Endothelial cell of umbilical vein (primary cell): ENCODE measurements at regions not wholly inside any gene's neighbourhood (a gene's known extent, or its start where the extent isn't known, plus 50 kb on each side); places are given as distances from the start of the nearest gene placed in this dataset.

Experiments
- BruUV-seq: library from RNA; stranded (reverse); fragments of 400-500 nt; replicated peaks from 2 replicates; lab custom pipeline; 2021; lab: Mats Ljungman, UMichigan
- CTCF ChIA-PET: fragments of 300-600, 350-600 bp; sonication (Branson Sonifier 250); formaldehyde crosslinking; loops from one replicate; lab custom pipeline; 2021; ENCODE audit warnings: antibody characterized with exemption, inconsistent platforms; lab: Charles Lee
- POLR2A ChIA-PET: fragments of 300-600, 350-600 bp; sonication (Branson Sonifier 250); formaldehyde crosslinking; loops from one replicate; lab custom pipeline; 2021; ENCODE audit warnings: antibody characterized with exemption, inconsistent platforms; lab: Charles Lee
- DNase-seq: peaks from one replicate; pipeline ENCODE4 v3.0.0-alpha.2; 2011; ENCODE audit warnings: low read depth, low spot score
- FAIRE-seq: peaks from 2 replicates; lab custom pipeline; 2011; peaks lifted over from hg19 to GRCh38; lab: Jason Lieb, UNC
- H2AFZ ChIP-seq: 2 replicates; pipeline ENCODE4 v1.6.0; 2012; ENCODE audit warnings: low read depth, low read length, control low read depth, inconsistent platforms
- H3K27ac ChIP-seq: 2 replicates; pipeline ENCODE4 v1.5.1; 2011; ENCODE audit warnings: low read depth, mild to moderate bottlenecking, control low read depth, low read length, moderate library complexity; ENCODE audit not compliant: insufficient read depth
- H3K27me3 ChIP-seq, 2 experiments: 2 replicates each; pipeline versions ENCODE4 v1.6.0 to v1.6.1; 2011; ENCODE audit warnings: low read length in 2 of 2, mixed read lengths in 1 of 2; ENCODE audit not compliant: control insufficient read depth in 2 of 2, insufficient read depth in 2 of 2
- H3K36me3 ChIP-seq, 2 experiments: 2 replicates in 1 of 2; 3 replicates in 1 of 2; pipeline ENCODE4 v1.5.1; 2011; ENCODE audit warnings: low read length in 2 of 2, mild to moderate bottlenecking in 1 of 2, moderate library complexity in 1 of 2; ENCODE audit not compliant: control insufficient read depth in 2 of 2, insufficient read depth in 2 of 2; ENCODE audit errors: extremely low read depth in 1 of 2
- H3K4me1 ChIP-seq: 3 replicates; pipeline ENCODE4 v1.5.1; 2011; ENCODE audit warnings: mild to moderate bottlenecking, low read length; ENCODE audit not compliant: control insufficient read depth, insufficient read depth; ENCODE audit errors: extremely low read depth
- H3K4me2 ChIP-seq: 2 replicates; pipeline ENCODE4 v1.6.1; 2011; ENCODE audit warnings: low read length, control low read depth, mixed read lengths; ENCODE audit not compliant: insufficient read depth
- H3K4me3 ChIP-seq, 3 experiments: fragments of 200-600 bp in 1 of 3; sonication (generic), shearing (Covaris generic) in 1 of 3; replicated peaks in 1 of 3; 2 replicates each; pipeline ENCODE4 v1.5.1; 2011 to 2016; ENCODE audit warnings: control low read depth in 3 of 3, low read length in 3 of 3, mild to moderate bottlenecking in 2 of 3, inconsistent platforms in 1 of 3, low read depth in 1 of 3, moderate library complexity in 1 of 3; ENCODE audit not compliant: insufficient read depth in 1 of 3
- H3K79me2 ChIP-seq: 2 replicates; pipeline ENCODE4 v1.6.0; 2012; ENCODE audit warnings: low read length, inconsistent platforms; ENCODE audit not compliant: control insufficient read depth, insufficient read depth
- H3K9ac ChIP-seq: replicated peaks from 2 replicates; pipeline ENCODE3; 2011; ENCODE audit warnings: low read length, control low read depth; ENCODE audit not compliant: insufficient read depth; ENCODE audit errors: extremely low read depth
- H3K9me1 ChIP-seq: replicated peaks from 3 replicates; pipeline ENCODE4 v1.6.0; 2011; ENCODE audit warnings: mild to moderate bottlenecking, low read length; ENCODE audit not compliant: control insufficient read depth, insufficient read depth; ENCODE audit errors: extremely low read depth
- H3K9me3 ChIP-seq: replicated peaks from 2 replicates; pipeline ENCODE4 v1.5.1; 2012; ENCODE audit warnings: low read length, inconsistent platforms; ENCODE audit not compliant: control insufficient read depth, insufficient read depth
- H4K20me1 ChIP-seq: replicated peaks from 2 replicates; pipeline ENCODE3; 2011; ENCODE audit warnings: mild to moderate bottlenecking, low read length; ENCODE audit not compliant: control insufficient read depth, insufficient read depth; ENCODE audit errors: extremely low read depth
- CTCF ChIP-seq, 2 donors: IDR thresholded peaks; 1 replicate in 1 of 2; 2 replicates in 1 of 2; pipeline ENCODE4 v1.5.1; 2011; ENCODE audit warnings: low read length in 2 of 2, mild to moderate bottlenecking in 2 of 2, moderate library complexity in 2 of 2, control low read depth in 1 of 2, inconsistent platforms in 1 of 2, low read depth in 1 of 2; ENCODE audit not compliant: insufficient read depth in 1 of 2; ENCODE audit errors: extremely low read depth in 1 of 2
- EZH2 ChIP-seq: IDR thresholded peaks from 2 replicates; pipeline ENCODE4 v1.6.1; 2012; ENCODE audit warnings: borderline replicate concordance, low read depth, mild to moderate bottlenecking, moderate library complexity, low read length, inconsistent platforms; ENCODE audit not compliant: severe bottlenecking
- FOS ChIP-seq: IDR thresholded peaks from 2 replicates; pipeline ENCODE4 v1.6.1; 2011; ENCODE audit warnings: mild to moderate bottlenecking, low read length, moderate library complexity, borderline replicate concordance; ENCODE audit not compliant: insufficient read depth
- GATA2 ChIP-seq: IDR thresholded peaks from 2 replicates; pipeline ENCODE4 v1.7.0; 2011; ENCODE audit warnings: low read depth, mild to moderate bottlenecking, moderate library complexity, mixed read lengths, low read length; ENCODE audit not compliant: insufficient read length, insufficient read depth
- JUN ChIP-seq: IDR thresholded peaks from 2 replicates; pipeline ENCODE4 v1.6.1; 2011; ENCODE audit warnings: borderline replicate concordance, low read depth; ENCODE audit not compliant: insufficient read length, insufficient read depth
- MAX ChIP-seq: IDR thresholded peaks from 2 replicates; pipeline ENCODE4 v1.6.1; 2011; ENCODE audit not compliant: insufficient read depth, insufficient read length
- MYC ChIP-seq: IDR thresholded peaks from one replicate; pipeline ENCODE4 v1.6.1; 2011; ENCODE audit warnings: mild to moderate bottlenecking, low read depth, low read length
- POLR2A ChIP-seq: IDR thresholded peaks from 2 replicates; pipeline ENCODE4 v1.6.1; 2012; ENCODE audit warnings: low read depth, mild to moderate bottlenecking, control low read depth, low read length
- POLR2AphosphoS5 ChIP-seq: IDR thresholded peaks from 2 replicates; pipeline ENCODE4 v1.6.1; 2012; ENCODE audit warnings: low read depth, mild to moderate bottlenecking, control low read depth, low read length, moderate library complexity; ENCODE audit not compliant: insufficient read depth
- dilution Hi-C: fragments of 300-500 bp; cut with MboI; formaldehyde crosslinking; loops from one replicate; pipeline ENCODE4 v1.15.0; 2019; ENCODE audit warnings: low sequenced_read_pairs; ENCODE audit not compliant: extremely low pct_ligation_motif_present
- intact Hi-C: fragments of 100-400 bp; cut with micrococcal nuclease; formaldehyde crosslinking; loops from one replicate; pipeline ENCODE4 v1.10.0; 2022

- no peaks in the 10 kb centered on the region for H4K20me1 ChIP-seq
- H3K9ac ChIP-seq = no peak overlapping the region
- H3K9me1 ChIP-seq = no peaks in the 10 kb centered on the region
- H3K9me3 ChIP-seq = no peaks in the 10 kb centered on the region
- intact Hi-C loops (no loop called here), dilution Hi-C loops (no loop called here)
- no peaks in the 10 kb centered on the region for H3K79me2 ChIP-seq
- no peak for DNase-seq
- FAIRE-seq = no peak
- no TSS peak for BruUV-seq
- H3K27ac ChIP-seq = no peak overlapping the region
- CTCF ChIA-PET = no interaction called here
- POLR2A ChIA-PET = no interaction called here
- no peaks in the 10 kb centered on the region for H3K36me3 ChIP-seq
- TF ChIP-seq MYC (no peak), EZH2 (no peak), CTCF (IDR thresholded peaks at IDR 0.05; ENCODE audit: extremely low read depth in 1 of 2, insufficient read depth in 1 of 2, low read depth in 1 of 2, low read length in 2 of 2) (no peak), POLR2AphosphoS5 (no peak), JUN (no peak), GATA2 (no peak), POLR2A (no peak), MAX (no peak), FOS (no peak)
- no peak overlapping the region for H3K4me2 ChIP-seq
- no peak overlapping the region for H3K4me3 ChIP-seq
- no peaks in the 10 kb centered on the region for H3K27me3 ChIP-seq
- H2AFZ ChIP-seq = no peak overlapping the region
- no peaks in the 10 kb centered on the region for H3K4me1 ChIP-seq
These were observed 277.1 kb downstream of the KLF12 start for GRCh38 chr13:73857106-73857505.
